Coronary artery (tissue), 2 donors: ENCODE measurements at regions not wholly inside any gene's neighbourhood (a gene's known extent, or its start where the extent isn't known, plus 50 kb on each side); places are given as distances from the start of the nearest gene placed in this dataset.

Experiments
- DNase-seq: peaks from one replicate; pipeline ENCODE4 v3.0.0-alpha.2; 2017; ENCODE audit warnings: low spot score
- H3K27ac ChIP-seq, 2 donors: fragments of 200-600 bp; sonication (generic); one replicate each; pipeline ENCODE4 v1.5.1; 2016 to 2019
- H3K4me3 ChIP-seq: fragments of 200-600 bp; sonication (generic); 2 replicates; pipeline ENCODE4 v1.5.1; 2016; ENCODE audit warnings: mild to moderate bottlenecking, moderate library complexity
- CTCF ChIP-seq: fragments of 200-600 bp; sonication (generic); IDR thresholded peaks from one replicate; pipeline ENCODE4 v1.5.1; 2019; ENCODE audit warnings: antibody characterized with exemption

- DNase-seq = no peak
- H3K4me3 ChIP-seq = no peak overlapping the region
- TF ChIP-seq CTCF = no peak
- no peak overlapping the region for H3K27ac ChIP-seq
Observed at GRCh38 chr3:127033171-127033570, 50.3 kb downstream of the PLXNA1 start.

GRCh38 chr3:127033786-127034185 is 50.9 kb downstream of the PLXNA1 start:
- no peak overlapping the region for H3K27ac ChIP-seq
- no peak overlapping the region for H3K4me3 ChIP-seq
- no peak for DNase-seq
- no peak for TF ChIP-seq CTCF

GRCh38 chr3:127034195-127034989 is 51.5 kb downstream of the PLXNA1 start:
- TF ChIP-seq CTCF = no peak
- no peak overlapping the region for H3K27ac ChIP-seq
- no peak overlapping the region for H3K4me3 ChIP-seq
- no peak for DNase-seq

GRCh38 chr3:127034990-127035652 is 52.2 kb downstream of the PLXNA1 start:
- no peak for TF ChIP-seq CTCF

GRCh38 chr3:127035677-127036076 is 52.8 kb downstream of the PLXNA1 start:
- DNase-seq = peak; percentile 86

More at GRCh38 chr3:127034990-127035652, 52.2 kb downstream of the PLXNA1 start:
- DNase-seq = no peak
- no peak overlapping the region for H3K4me3 ChIP-seq
- H3K27ac ChIP-seq = peak overlapping the region in 1 of 2 donors; percentile 46

GRCh38 chr3:127036209-127037020 is 53.5 kb downstream of the PLXNA1 start:
- TF ChIP-seq CTCF = no peak
- H3K27ac ChIP-seq = peak overlapping the region in 1 of 2 donors; percentile 46
- no peak for DNase-seq
- no peak overlapping the region for H3K4me3 ChIP-seq

More at GRCh38 chr3:127035677-127036076, 52.8 kb downstream of the PLXNA1 start:
- Histone ChIP-seq H3K4me3 (no peak overlapping the region), H3K27ac (peak overlapping the region in 1 of 2 donors; percentile 46)
- no peak for TF ChIP-seq CTCF
